ENCODE measurements at regions not wholly inside any gene's neighbourhood (a gene's known extent, or its start where the extent isn't known, plus 50 kb on each side); places are given as distances from the start of the nearest gene placed in this dataset.

GRCh38 chr7:145774777-145775176 is 341.8 kb upstream of the CNTNAP2 start:
- TF ChIP-seq BHLHE40 (IDR thresholded peaks at IDR 0.05; ENCODE audit: borderline replicate concordance) (no peak), TARDBP (IDR thresholded peaks at IDR 0.05) (no peak), FOXA1 (IDR thresholded peaks at IDR 0.05) (no peak), FOXK2 (IDR thresholded peaks at IDR 0.05) (no peak), ZNF384 (IDR thresholded peaks at IDR 0.05) (no peak), SP1 (IDR thresholded peaks at IDR 0.05) (no peak), LEF1 (IDR thresholded peaks at IDR 0.05; ENCODE audit: borderline replicate concordance) (no peak), SUZ12 (IDR thresholded peaks at IDR 0.05) (no peak), L3MBTL2 (conservative IDR thresholded peaks at IDR 0.05) (no peak), FOXM1 (IDR thresholded peaks at IDR 0.05; ENCODE audit: borderline replicate concordance) (no peak)
- TF ChIP-seq, protein P1, sequence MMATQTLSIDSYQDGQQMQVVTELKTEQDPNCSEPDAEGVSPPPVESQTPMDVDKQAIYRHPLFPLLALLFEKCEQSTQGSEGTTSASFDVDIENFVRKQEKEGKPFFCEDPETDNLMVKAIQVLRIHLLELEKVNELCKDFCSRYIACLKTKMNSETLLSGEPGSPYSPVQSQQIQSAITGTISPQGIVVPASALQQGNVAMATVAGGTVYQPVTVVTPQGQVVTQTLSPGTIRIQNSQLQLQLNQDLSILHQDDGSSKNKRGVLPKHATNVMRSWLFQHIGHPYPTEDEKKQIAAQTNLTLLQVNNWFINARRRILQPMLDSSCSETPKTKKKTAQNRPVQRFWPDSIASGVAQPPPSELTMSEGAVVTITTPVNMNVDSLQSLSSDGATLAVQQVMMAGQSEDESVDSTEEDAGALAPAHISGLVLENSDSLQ (IDR thresholded peaks at IDR 0.05) = no peak
